RWPE1 (cell line): ENCODE measurements at regions not wholly inside any gene's neighbourhood (a gene's known extent, or its start where the extent isn't known, plus 50 kb on each side); places are given as distances from the start of the nearest gene placed in this dataset.
"Not testable (repeated sequence)": the region's sequence is repeated elsewhere in the genome, so short reads cannot be mapped to it uniquely, and the experiment has no call there.

ENCODE experiments used
- CTCF ChIA-PET: fragments of 350-600 bp; sonication (Branson Sonifier 250); formaldehyde crosslinking; extraction: SDS; loops from one replicate; lab custom pipeline; 2021; lab: Yijun Ruan, JAX
- POLR2A ChIA-PET: fragments of 400-600 bp; formaldehyde crosslinking; extraction: SDS; loops from one replicate; lab custom pipeline; 2020; ENCODE audit warnings: antibody characterized with exemption; ENCODE audit not compliant: low non-redundant PET; lab: Yijun Ruan, JAX
- DNase-seq: peaks from one replicate; pipeline ENCODE4 v3.0.0; 2012; ENCODE audit warnings: low spot score
- H3K27ac ChIP-seq: fragments of 450-650 bp; 2 replicates; pipeline ENCODE4 v1.5.1; 2017
- TF ChIP-seq, protein P1 (sequence below): fragments of 450-650 bp; conservative IDR thresholded peaks from 2 replicates; pipeline ENCODE4 v1.5.1; 2017; ENCODE audit warnings: low read depth, mild to moderate bottlenecking

DNA sequence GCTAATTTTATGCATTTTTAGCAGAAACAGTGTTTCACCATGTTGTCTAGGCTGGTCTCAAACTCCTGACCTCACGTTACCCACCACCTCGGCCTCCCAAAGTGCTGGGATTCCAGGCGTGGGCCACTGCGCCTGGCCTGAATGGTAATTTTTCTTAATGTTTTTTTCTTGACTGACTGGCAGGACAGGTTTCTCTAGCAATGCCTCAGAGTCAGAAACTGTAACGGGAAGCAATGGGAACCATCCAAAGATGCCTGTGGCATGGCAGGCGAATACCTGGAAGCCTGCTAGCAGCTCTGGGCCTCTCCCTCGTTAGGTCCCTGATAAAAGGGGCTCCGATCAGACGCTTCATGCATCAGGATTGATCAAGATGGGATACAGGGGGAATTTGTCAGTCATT is 639.2 kb downstream of the NR2F1-AS1 start:
- no peak for DNase-seq
- TF ChIP-seq, protein P1, sequence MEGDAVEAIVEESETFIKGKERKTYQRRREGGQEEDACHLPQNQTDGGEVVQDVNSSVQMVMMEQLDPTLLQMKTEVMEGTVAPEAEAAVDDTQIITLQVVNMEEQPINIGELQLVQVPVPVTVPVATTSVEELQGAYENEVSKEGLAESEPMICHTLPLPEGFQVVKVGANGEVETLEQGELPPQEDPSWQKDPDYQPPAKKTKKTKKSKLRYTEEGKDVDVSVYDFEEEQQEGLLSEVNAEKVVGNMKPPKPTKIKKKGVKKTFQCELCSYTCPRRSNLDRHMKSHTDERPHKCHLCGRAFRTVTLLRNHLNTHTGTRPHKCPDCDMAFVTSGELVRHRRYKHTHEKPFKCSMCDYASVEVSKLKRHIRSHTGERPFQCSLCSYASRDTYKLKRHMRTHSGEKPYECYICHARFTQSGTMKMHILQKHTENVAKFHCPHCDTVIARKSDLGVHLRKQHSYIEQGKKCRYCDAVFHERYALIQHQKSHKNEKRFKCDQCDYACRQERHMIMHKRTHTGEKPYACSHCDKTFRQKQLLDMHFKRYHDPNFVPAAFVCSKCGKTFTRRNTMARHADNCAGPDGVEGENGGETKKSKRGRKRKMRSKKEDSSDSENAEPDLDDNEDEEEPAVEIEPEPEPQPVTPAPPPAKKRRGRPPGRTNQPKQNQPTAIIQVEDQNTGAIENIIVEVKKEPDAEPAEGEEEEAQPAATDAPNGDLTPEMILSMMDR: no peak
- POLR2A ChIA-PET: no interaction called here
- no peak overlapping the region for H3K27ac ChIP-seq
- CTCF ChIA-PET: no interaction called here

DNA sequence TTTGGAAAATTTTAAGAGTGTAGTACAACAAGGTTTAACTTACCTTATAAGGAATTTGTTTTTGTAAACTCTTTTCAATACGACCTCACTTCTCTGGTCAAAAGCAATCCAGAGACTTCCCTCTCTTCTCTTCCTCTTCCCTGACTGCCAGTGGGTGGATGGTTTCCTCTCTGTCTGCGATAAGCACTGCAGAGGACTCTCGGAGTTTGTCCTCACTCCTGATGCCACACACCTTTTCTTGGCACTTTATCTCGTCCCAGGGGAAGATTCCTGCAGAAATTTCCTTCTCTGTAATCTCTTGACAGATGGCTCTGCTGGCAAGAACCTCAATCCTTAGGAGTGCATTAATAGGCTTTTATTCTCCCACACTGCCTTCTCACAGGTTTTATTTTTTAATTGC is 641.6 kb downstream of the NR2F1-AS1 start:
- TF ChIP-seq, protein P1: no peak
- no peak for DNase-seq
- ChIA-PET CTCF (interaction anchor here (0.7 kb wide), 1 partner anchor 104 kb away, joined by 3 read pairs; no protein-coding TSS in a partner anchor), POLR2A (no interaction called here)
- H3K27ac ChIP-seq: no peak overlapping the region

DNA sequence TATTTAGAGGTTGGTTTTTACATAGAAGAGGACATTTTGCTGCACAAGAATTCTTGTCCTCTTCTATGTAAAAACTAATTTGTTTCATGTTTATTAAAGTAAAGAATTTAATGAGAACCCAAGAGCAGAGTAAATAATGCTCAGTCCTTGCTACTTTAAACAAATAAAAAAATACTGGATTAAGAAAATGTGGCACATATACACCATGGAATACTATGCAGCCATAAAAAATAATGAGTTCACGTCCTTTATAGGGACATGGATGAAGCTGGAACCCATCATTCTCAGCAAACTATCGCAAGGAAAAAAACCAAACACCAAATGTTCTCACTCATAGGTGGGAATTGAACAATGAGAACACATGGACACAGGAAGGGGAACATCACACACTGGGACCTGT is 643.6 kb downstream of the NR2F1-AS1 start:
- H3K27ac ChIP-seq, DNase-seq, CTCF ChIA-PET, POLR2A ChIA-PET: not testable (repeated sequence)

DNA sequence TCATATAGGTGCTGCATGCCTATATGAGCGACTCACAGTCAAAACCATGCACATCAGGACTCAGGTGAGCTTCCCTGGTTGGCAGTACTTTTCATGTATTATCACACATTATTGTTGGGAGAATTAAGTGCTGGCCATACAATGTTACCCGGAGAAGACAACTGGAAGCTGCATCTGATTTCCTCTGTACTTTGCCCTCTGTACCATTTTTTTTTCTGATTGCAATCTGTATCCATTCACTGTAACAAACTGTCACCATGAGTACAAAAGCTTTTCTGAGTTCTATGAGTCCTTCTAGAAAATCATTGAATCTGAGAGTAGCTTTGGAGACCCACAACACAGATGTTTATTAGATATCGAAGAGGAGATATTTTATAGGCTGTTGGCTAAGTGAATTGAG is 651.0 kb downstream of the NR2F1-AS1 start:
- POLR2A ChIA-PET: no interaction called here
- CTCF ChIA-PET: interaction anchor here (0.7 kb wide), 1 partner anchor 488 kb away, joined by 3 read pairs; no protein-coding TSS in a partner anchor

DNA sequence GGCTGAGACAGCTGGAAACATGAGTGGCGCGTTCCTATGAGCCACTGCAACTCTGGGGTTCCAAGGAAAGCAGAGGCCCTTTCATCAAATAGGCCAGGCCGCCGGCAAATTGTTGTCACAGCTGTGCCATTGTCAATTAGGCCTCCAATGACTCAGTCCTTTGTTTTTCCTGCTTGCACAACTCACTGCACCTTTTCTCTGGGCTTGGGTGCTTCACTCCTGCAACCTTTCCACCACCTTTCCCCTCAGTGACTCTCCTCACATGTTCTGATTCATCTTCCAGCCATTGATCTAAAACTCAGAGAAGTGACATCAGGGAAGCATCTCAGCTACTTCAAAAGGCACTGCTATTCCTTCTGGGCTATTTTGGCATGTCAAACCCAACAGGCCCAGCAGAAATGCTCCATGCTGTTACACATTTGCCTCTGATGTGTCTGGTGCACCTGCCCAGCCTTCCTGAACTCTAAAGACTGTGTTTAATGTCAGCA is 653.7 kb downstream of the NR2F1-AS1 start:
- POLR2A ChIA-PET: no interaction called here
- no peak overlapping the region for H3K27ac ChIP-seq
- CTCF ChIA-PET: no interaction called here
- no peak for DNase-seq
- TF ChIP-seq, protein P1: no peak

More for the DNA sequence above, 651.0 kb downstream of the NR2F1-AS1 start:
- TF ChIP-seq, protein P1: no peak
- H3K27ac ChIP-seq: no peak overlapping the region
- no peak for DNase-seq

DNA sequence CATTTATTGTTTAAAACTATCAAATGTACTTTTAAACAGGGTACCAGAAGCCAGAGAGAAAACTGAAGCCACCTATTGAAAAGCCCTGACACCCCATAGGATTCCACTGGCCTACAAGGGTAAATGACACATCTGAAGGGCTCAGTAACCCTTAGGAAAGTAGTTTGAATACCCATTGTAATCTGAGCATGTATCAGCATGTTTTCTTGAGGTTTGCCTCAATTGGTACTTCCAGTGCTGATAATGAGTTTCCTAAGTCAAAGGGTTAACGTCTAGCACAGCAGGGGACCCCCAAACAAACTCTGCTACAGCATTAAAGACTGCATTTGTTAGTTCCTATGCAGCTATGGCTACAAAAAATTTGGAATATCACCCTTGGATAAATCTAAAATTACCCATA is 657.1 kb downstream of the NR2F1-AS1 start:
- ChIA-PET POLR2A (no interaction called here), CTCF (interaction anchor here (0.6 kb wide), 1 partner anchor 14 kb away, joined by 3 read pairs; no protein-coding TSS in a partner anchor)
- DNase-seq: no peak
- H3K27ac ChIP-seq: no peak overlapping the region
- TF ChIP-seq, protein P1: no peak

DNA sequence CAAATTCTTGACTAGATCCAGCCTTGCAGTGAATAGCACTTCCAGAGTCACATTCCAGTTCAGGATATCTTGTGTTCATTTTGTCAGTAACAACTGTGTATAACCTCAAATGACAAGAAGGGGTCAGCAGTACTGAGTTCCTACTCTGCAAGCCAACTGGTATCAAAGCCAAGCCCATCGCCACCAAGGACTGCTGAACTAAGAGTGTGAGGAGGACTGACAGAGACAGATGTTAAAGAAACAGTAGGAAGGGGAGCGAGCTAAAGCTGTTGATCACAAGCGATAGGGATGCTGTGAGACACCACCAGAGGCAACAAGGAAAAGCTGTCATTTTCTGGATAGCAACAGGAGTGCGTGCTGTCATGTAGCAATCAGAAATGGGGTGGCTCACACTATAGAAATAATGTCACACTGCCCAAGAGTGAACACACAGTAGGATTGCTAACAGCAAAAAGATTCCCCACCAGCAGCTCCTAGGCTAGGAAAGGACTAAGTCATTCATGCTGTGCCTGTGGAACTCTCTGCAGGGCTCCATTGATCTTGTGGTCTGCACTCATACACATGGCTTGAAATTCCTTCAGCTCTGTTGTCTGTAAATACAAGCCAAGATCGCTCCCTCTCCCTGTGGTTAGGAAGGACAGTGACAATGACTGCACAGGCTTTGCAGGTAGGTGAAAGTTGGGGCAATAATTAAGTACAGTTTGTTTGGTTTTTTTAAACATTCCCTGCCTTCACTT is 658.6 kb downstream of the NR2F1-AS1 start:
- ChIA-PET CTCF (no interaction called here), POLR2A (no interaction called here)
- TF ChIP-seq, protein P1: no peak
- H3K27ac ChIP-seq: no peak overlapping the region
- no peak for DNase-seq
